NCI-H69 (cell line): ENCODE measurements at regions not wholly inside any gene's neighbourhood (a gene's known extent, or its start where the extent isn't known, plus 50 kb on each side); places are given as distances from the start of the nearest gene placed in this dataset.
"Not testable (repeated sequence)": the region's sequence is repeated elsewhere in the genome, so short reads cannot be mapped to it uniquely, and the experiment has no call there.

Experiments
- DNase-seq: peaks from one replicate; lab custom pipeline; 2025; lab: John Stamatoyannopoulos, UW

DNA sequence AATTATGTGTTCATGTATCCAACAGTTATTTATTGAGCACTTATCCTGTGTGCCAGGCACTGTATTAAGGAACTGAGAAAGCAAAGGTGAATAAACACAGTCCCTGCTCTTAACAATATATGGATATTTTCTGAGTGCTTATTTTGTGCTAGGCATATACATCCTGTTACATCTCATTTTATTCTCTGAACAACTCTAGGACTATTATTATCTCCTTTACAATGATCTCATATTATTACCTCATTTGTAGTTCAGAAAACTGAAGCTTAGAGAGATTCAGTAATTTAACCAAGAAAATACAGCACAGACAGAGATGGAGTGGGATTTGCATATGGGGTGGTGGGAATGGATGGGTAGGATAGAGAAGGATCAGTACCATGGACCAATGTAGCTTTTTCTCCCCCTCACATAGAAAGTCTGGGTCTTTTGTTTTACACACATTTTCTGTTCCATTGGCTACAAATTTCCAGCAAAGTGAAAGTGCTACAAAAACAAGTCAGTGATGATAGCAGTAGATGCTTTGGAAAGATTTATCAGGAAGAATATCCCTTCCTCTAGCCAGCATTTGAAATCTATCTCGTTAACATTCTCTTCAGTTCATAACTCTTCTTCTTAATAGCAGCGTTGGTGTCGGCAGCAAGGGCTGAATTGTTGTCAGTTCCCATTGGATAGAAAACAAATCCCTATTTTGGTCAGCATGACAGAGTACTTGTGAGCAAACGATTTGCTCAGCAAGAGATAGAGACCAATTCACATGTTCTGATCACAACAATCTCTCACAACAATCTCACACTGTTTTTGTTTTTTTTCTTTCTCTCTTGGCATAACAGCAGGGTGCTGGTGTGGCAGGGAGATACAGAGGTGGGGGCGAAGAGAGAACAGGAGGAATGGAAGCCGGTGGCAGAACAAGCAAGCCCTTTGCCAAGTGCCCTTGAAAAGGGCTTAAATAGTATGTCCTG is 102.2 kb upstream of the KCTD1 start:
- DNase-seq = no peak

GRCh38 chr18:26649193-26649543 is 100.8 kb upstream of the KCTD1 start:
- DNase-seq = no peak

GRCh38 chr18:26648509-26649192 is 100.3 kb upstream of the KCTD1 start:
- DNase-seq = no peak

DNA sequence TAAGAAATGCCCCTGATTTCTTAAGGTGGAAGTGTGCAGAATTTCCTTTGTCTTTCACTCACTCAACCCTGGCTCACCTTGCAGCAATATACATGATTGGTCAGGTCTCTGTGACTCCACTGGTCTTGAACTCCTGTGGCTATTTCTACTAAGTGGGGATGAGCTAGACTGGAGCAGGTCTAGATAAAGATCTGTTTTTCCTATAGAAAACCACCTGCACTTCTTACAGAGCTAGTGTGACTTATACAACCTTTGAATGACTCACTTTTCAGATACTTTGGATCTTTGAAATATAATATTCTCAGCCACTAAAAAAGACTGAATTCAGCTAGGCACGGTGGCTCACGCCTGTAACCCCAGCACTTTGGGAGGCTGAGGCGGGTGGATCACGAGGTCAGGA is 98.5 kb upstream of the KCTD1 start:
- DNase-seq = no peak

DNA sequence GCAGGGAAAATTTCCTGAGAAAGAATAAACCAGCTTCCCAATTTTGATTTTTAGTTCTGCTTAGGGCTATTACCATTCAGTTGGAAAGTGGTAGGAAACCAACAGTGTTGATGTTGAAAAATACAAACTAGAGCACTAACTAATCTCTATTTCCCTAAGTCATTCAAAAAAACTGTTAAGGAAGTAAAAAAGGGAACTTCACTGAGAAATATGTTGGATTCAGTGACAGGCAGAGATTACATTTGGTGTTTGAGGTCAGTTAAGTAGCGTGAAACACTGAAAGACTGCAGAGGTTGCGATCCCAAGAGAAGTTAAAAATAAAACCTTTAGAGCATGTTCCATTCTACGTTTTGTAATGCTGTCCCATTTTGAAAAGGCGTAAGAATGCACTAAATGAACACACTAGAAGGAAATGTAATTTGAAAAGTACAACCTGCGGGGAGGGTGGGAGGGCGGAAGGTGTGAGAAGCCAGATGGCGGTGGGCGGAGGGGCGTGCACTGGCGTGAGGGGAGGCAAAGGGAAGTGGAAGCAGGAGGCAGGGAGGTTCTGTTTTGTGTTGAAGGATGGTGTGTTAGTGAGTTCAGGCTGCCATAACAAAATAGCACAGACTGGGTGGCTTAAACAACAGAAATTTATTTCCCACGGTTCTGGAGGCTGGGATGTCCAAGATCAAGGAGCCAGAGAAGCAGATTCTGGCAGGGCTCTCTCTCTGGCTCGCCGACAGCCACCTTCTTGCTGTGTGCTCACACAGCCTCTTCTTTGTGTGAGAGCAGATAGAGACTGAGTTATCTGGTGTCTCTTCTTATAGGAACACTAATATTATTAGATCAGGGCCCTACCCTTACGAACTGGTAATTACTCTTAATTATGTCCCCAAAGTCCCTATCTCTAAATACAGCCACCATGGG is 94.3 kb upstream of the KCTD1 start:
- no peak for DNase-seq

- DNase-seq = no peak
Measured at GRCh38 chr18:26640541-26640940, 92.2 kb upstream of the KCTD1 start.

DNA sequence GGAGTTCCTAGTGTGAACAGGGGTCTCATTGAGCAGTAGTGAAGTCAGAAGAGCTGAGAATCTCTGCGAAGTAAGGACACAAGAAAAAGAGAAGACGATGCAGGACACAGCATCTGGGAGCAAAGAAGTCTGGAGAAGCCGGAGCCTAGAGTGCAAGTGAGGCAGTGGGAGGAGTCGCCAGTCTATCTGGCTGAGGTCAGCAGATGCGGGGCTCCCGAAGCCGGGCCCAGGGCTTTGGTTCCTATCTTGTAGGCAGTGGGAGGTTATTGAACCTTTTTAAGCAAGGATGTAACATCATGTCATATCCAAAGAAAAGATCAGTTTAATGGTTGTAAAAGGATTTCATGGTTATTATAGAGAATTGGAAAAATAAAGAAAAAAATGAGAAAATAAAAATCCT is 90.8 kb upstream of the KCTD1 start:
- DNase-seq = no peak

DNA sequence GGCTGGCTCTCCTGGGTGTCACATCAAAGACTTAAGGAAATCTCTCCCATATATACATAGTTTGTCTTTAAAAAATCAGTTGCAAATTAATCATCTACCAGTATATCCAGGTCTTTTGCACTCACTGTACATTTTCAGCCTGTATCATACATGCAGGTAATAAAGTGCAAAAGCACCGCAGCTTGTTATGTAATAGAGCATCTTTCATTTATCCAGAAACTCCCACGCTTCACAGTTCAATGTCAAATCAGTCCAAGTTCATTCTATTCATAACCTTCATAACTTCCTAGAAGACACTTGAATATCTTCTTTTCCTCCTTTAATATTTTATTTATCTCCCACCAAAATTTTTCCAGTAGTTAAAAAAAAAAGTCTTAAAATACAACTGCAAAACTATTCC is 89.6 kb upstream of the KCTD1 start:
- no peak for DNase-seq

GRCh38 chr18:26637324-26637723 is 89.0 kb upstream of the KCTD1 start:
- DNase-seq = no peak

GRCh38 chr18:26635466-26635865 is 87.1 kb upstream of the KCTD1 start:
- no peak for DNase-seq

GRCh38 chr18:26634631-26635030 is 86.3 kb upstream of the KCTD1 start:
- DNase-seq = no peak

DNA sequence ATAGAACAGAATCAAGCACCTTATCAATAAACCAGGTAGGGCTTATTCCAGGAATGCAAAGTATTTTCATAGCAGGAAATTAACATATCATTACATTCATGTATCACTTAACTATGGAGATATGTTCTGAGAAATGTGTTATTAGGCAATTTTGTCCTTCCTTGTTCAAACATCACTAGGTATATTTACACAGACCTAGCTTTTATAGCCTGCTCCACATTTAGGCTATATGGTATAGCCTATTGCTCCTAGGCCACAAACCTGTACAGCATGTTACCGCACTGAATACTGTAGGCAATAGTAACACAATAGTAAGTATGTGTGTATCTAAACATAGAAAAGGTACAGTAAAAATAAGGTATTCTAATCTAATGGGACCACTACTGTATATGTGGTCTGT is 82.8 kb upstream of the KCTD1 start:
- DNase-seq = no peak

GRCh38 chr18:26630596-26630995 is 82.2 kb upstream of the KCTD1 start:
- no peak for DNase-seq

DNA sequence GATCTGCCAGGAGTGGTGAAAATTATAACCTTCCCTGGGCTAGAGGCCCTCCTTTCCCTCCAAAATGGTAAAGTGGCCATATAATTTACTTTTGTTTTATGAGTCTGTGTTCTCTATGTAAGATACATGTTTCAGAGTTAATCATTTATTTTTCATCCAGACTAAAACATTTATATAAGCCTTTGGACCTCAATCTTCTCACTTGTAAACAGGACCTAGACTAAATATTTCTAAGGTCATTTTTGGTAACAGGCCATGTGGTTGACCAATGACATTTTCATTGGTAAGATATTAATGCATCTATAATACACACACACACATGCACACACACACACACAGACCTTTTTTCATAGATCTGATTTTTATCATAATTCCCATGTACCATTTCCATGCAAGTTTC is 79.7 kb upstream of the KCTD1 start:
- DNase-seq = no peak

DNA sequence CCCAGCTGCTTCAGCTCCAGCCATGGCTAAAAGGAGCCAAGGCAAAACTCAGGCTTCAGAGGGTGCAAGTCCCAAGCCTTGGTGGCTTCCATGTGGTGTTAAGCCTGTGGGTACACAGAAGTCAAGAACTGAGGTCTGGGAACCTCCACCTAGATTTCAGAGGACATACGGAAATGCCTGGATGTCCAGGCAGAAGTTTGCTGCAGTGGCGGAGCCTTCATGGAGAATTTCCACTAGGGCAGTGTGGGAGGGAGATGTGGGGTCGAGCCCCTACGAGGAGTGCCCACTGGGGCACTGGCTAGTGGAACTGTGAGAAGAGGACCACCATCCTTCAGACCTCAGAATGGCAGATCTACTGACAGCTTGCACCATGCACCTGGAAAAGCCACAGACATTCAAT is 76.1 kb upstream of the KCTD1 start:
- DNase-seq = no peak

DNA sequence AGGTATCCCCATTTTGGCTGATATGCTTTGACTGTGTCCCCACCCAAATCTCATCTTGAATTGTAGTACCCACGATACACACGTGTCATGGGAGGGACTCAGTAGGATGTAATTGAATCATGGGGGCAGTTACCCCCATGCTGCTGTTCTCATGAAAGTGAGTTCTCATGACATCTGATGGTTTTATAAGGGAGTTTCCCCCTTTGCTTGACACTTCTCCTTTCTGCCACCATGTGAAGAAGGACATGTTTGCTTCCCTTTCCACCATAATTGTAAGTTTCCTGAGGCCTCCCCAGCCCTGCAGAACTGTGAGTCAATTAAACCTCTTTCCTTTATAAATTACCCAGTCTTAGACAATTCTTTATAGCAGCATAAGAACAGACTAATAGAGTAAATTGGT is 75.0 kb upstream of the KCTD1 start:
- DNase-seq = not testable (repeated sequence)

DNA sequence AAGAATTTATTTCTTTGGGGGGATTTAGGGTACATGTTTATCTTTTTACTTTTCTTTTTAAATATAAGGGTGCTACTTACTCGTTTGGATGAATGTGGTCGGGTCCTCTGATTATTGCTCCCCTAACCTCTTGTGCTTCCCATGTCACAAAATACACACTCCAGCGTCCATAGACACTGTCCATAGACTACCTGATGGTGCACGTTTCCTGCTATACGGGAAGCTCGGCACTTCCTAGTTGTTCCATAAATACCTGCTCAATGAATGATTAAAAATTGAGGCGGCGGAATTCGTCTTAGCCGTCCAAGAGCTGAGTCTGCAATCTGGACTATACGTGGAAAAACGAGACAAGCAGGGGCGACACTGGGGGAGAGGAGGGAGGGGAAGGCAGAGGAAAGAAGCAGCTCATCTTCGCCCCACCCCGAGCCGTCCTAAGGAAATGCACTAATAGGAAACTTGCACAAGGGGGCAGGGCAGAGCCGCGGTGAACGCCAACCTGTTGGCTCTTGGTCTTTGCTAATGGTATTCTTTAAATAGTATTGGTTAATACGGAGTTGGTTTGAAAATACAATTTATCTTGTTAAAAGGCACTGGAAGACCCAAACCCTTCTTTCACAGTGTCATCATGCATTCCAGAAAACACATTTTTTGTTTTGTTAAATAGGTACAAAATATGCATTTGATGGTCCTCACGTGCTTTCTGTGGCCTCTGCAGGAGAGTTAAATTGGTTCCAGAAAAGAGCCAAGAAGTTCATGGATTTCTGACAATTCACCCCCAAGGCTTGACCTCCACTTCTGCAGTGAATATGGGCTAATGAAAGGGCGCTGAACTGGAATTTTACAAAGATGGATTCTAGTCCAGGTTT is 73.0 kb upstream of the KCTD1 start:
- DNase-seq = peak; percentile 53

DNA sequence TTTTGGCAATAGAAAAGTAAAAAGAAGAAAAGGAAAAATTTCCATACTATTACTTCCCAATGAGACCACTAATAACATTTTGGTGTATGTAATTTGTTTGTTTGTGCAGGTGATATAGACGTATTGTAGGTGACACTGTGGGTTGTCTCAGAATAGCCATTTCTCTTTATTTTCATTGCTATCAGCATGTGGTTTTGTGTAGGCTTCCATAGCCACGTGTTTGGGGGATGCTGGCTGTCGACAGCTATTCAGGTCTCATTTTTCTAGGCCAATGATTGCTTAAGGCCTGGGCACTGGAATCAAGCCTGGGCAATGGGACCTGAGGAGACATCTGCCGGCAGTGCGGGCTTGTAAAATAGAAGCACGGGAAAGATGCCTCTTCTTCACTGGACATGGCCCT is 71.0 kb upstream of the KCTD1 start:
- no peak for DNase-seq

GRCh38 chr18:26618135-26618534 is 69.8 kb upstream of the KCTD1 start:
- no peak for DNase-seq

- no peak for DNase-seq
Measured at GRCh38 chr18:26617151-26617554, 68.8 kb upstream of the KCTD1 start.

DNA sequence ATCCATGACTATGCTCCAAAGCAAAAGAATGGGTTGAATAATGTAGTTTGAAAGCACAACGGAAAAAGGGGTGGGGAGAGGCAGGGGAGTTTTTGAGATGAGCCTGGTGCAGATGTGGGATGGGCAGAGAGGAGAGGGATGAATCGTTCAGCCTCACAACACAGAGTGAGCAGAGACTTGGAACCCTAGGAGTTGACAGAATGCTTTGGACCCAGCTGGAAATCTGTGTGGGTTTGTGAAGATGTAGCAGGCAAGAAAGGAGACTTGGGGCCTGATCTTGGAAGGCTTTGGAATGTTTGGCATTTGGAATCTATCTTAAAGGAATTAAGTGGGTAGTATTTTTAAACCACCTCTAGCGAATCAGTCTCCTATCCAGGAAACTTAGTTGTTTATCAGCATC is 66.0 kb upstream of the KCTD1 start:
- no peak for DNase-seq
